ENCODE measurements at regions not wholly inside any gene's neighbourhood (a gene's known extent, or its start where the extent isn't known, plus 50 kb on each side); places are given as distances from the start of the nearest gene placed in this dataset.

DNA sequence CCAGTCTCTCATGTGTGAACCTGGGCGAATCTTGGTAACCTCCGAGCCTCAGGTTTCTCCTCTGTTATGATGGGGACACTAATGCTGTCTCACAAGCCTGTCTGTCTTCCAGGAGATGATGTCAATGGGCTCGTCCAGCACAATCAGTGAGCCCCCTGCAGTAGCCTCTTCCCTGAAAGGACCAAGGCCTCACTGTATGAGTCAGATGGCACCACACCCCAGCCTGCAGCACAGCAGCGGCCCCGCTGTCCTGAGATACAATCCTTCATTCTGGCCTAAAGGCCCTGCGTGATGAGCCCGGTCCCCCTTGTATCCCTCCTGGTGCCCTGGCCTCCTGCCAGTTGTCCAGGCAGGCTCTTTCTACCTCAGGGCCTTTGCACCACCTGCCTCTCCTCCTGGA, 234.4 kb downstream of the IRF8 start:
- CTCF ChIA-PET, result no interaction called here

DNA sequence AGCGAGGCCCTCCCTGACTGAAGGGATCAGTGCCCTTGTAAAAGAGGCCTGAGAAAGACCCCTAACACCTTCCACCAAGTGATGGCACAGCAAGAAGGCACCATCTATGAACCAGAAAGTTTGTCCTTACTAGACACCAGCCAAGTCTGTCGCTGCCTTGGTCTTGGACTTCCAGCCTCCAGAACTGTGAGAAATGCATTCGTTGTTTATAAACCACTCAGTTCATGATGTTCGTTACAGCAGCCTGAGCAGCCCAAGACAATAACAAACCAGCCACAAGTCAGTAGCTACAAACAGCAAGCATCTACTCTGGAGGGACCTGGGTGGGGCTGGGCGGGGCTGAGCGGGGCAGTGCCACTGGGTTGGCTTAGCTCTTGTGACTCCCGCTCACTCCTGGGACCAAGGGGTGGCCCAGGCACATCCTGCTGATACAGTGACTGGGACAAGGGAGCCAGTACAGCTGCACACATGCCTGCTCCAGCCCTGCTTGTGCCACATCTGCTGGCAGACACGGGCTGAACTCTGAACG, 234.9 kb downstream of the IRF8 start:
- CTCF ChIA-PET, result no interaction called here
- Histone ChIP-seq H3K27ac (no peak overlapping the region), H3F3A (ENCODE audit: insufficient read depth, low read depth) (no peaks in the 10 kb centered on the region), H3K36me3 (ENCODE audit: low read depth) (no peaks in the 10 kb centered on the region), H3K27me3 (ENCODE audit: insufficient read depth, low read depth) (peaks cover 94% of the 10 kb centered on the region), H3K4me1 (replicated peaks; ENCODE audit: insufficient read depth) (no peaks in the 10 kb centered on the region), H3K79me2 (ENCODE audit: low read depth) (no peaks in the 10 kb centered on the region), H3K9me2 (ENCODE audit: insufficient read depth) (no peaks in the 10 kb centered on the region), H3K4me3 (no peak overlapping the region), H3K9me3 (ENCODE audit: insufficient read depth, low read depth) (no peaks in the 10 kb centered on the region), H3K4me2 (no peak overlapping the region), H2AFZ (no peak overlapping the region), H4K20me1 (ENCODE audit: insufficient read depth) (no peaks in the 10 kb centered on the region)
- TF ChIP-seq EZH2 (IDR thresholded peaks at IDR 0.05; ENCODE audit: low read depth) (no peak), CTCF (conservative IDR thresholded peaks at IDR 0.05) (no peak)
- DNase-seq, result no peak
- intact Hi-C loops (cut with micrococcal nuclease; ENCODE audit: unreplicated experiment), result no loop called here
- BruUV-seq (replicated peaks), result no TSS peak
- POLR2A ChIA-PET (ENCODE audit: unreplicated experiment), result no interaction called here

More for the DNA sequence above, 234.4 kb downstream of the IRF8 start:
- peaks cover 94% of the 10 kb centered on the region for H3K27me3 ChIP-seq (ENCODE audit: insufficient read depth, low read depth)
- no peaks in the 10 kb centered on the region for H3K79me2 ChIP-seq (ENCODE audit: low read depth)
- H2AFZ ChIP-seq, result no peak overlapping the region
- H3K9me3 ChIP-seq (ENCODE audit: insufficient read depth, low read depth), result no peaks in the 10 kb centered on the region
- H3K4me3 ChIP-seq, result no peak overlapping the region
- H3F3A ChIP-seq (ENCODE audit: insufficient read depth, low read depth), result no peaks in the 10 kb centered on the region
- POLR2A ChIA-PET (ENCODE audit: unreplicated experiment), result no interaction called here
- H3K4me1 ChIP-seq (replicated peaks; ENCODE audit: insufficient read depth), result no peaks in the 10 kb centered on the region
- H4K20me1 ChIP-seq (ENCODE audit: insufficient read depth), result no peaks in the 10 kb centered on the region
- no TSS peak for BruUV-seq (replicated peaks)
- no peak overlapping the region for H3K27ac ChIP-seq
- TF ChIP-seq EZH2 (IDR thresholded peaks at IDR 0.05; ENCODE audit: low read depth) (no peak), CTCF (conservative IDR thresholded peaks at IDR 0.05) (no peak)
- H3K4me2 ChIP-seq, result no peak overlapping the region
- intact Hi-C loops (cut with micrococcal nuclease; ENCODE audit: unreplicated experiment), result no loop called here
- no peak for DNase-seq
- no peaks in the 10 kb centered on the region for H3K9me2 ChIP-seq (ENCODE audit: insufficient read depth)
- no peaks in the 10 kb centered on the region for H3K36me3 ChIP-seq (ENCODE audit: low read depth)

DNA sequence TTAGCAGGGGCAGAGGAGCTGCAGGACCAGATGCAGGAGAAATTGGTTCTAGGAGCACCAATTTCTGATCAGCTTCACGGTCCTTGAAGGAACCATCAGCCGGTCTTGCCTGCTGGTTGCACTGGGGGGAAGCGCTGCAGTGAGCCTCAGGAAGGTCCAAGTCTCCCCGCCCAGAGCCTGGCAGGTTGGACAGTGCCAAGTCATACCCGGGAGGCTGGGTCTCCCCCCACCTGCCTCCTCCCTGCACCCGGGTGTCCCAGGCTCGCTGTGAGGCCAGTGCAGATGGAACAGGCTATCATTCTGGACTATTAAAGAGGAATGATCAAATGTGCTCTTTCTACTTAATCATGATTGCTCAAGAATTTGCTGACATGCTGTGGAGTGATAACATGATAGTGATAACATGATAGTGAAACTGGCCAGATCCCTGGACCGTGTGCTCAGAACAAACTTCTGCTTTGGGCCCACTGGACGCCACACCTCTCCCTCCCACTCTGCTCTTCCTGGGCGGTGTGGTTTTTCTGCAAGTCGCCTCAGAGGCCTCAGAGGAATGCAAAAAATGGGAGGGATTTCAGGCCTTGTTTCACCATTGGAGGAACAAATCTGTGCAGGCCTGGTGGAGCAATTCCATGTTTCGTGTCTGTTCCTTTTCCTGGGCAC, 236.0 kb downstream of the IRF8 start:
- TF ChIP-seq EZH2 (IDR thresholded peaks at IDR 0.05; ENCODE audit: low read depth), result no peak
- no peak for TF ChIP-seq CTCF (conservative IDR thresholded peaks at IDR 0.05)
- no TSS peak for BruUV-seq (replicated peaks)
- intact Hi-C loops (cut with micrococcal nuclease; ENCODE audit: unreplicated experiment), result no loop called here
- Histone ChIP-seq H3K4me1 (replicated peaks; ENCODE audit: insufficient read depth) (no peaks in the 10 kb centered on the region), H3K27ac (no peak overlapping the region), H3K4me2 (no peak overlapping the region), H3K9me3 (ENCODE audit: insufficient read depth, low read depth) (no peaks in the 10 kb centered on the region), H3K27me3 (ENCODE audit: insufficient read depth, low read depth) (peaks cover 94% of the 10 kb centered on the region), H2AFZ (no peak overlapping the region), H3K36me3 (ENCODE audit: low read depth) (no peaks in the 10 kb centered on the region), H3K9me2 (ENCODE audit: insufficient read depth) (no peaks in the 10 kb centered on the region), H3K79me2 (ENCODE audit: low read depth) (no peaks in the 10 kb centered on the region), H3K4me3 (no peak overlapping the region), H3F3A (ENCODE audit: insufficient read depth, low read depth) (no peaks in the 10 kb centered on the region), H4K20me1 (ENCODE audit: insufficient read depth) (no peaks in the 10 kb centered on the region)
- POLR2A ChIA-PET (ENCODE audit: unreplicated experiment), result no interaction called here
- CTCF ChIA-PET, result no interaction called here
- DNase-seq, result no peak

Data from PC-9 (cell line).